IMR-90 (cell line): ENCODE measurements at regions not wholly inside any gene's neighbourhood (a gene's known extent, or its start where the extent isn't known, plus 50 kb on each side); places are given as distances from the start of the nearest gene placed in this dataset.

Source experiments
- ATAC-seq: fragments of 200-7000 bp; cut with Tn5 transposase; 2 replicates; pipeline ENCODE4 v1.9.1; 2020; ENCODE audit warnings: low read depth, mild to moderate bottlenecking, moderate library complexity
- BruUV-seq: library from RNA; stranded (reverse); fragments of 400-500 nt; replicated peaks from 2 replicates; lab custom pipeline; 2021; lab: Mats Ljungman, UMichigan
- CTCF ChIA-PET: fragments of 300-600 bp; formaldehyde crosslinking; extraction: SDS; loops from one replicate; lab custom pipeline; 2021; ENCODE audit warnings: antibody characterized with exemption; lab: Yijun Ruan, JAX
- POLR2A ChIA-PET: fragments of 300-600 bp; sonication (Branson Sonifier 250); formaldehyde crosslinking; loops from one replicate; lab custom pipeline; 2022; ENCODE audit warnings: antibody characterized with exemption; ENCODE audit not compliant: unreplicated experiment; lab: Charles Lee
- DNase-seq: peaks from one replicate; pipeline ENCODE4 v3.0.0; 2013
- H2AFZ ChIP-seq: replicated peaks from 2 replicates; pipeline ENCODE3; 2013; ENCODE audit warnings: low read length, mild to moderate bottlenecking; ENCODE audit not compliant: poor library complexity
- H2AK5ac ChIP-seq: 2 replicates; pipeline ENCODE4 v1.6.1; 2013; ENCODE audit warnings: low read depth, low read length, inconsistent platforms
- H2AK9ac ChIP-seq: replicated peaks from 2 replicates; pipeline ENCODE3; 2013; ENCODE audit warnings: mild to moderate bottlenecking, low read depth, low read length, moderate library complexity; ENCODE audit not compliant: poor library complexity
- H2BK120ac ChIP-seq: 2 replicates; pipeline ENCODE4 v1.6.1; 2013; ENCODE audit warnings: low read depth, low read length, inconsistent platforms
- H2BK15ac ChIP-seq: 3 replicates; pipeline ENCODE4 v1.6.1; 2013; ENCODE audit warnings: low read depth, low read length, inconsistent platforms
- H2BK20ac ChIP-seq: 2 replicates; pipeline ENCODE4 v1.6.1; 2013; ENCODE audit warnings: low read depth, mild to moderate bottlenecking, inconsistent platforms, low read length, moderate library complexity
- H2BK5ac ChIP-seq: 2 replicates; pipeline ENCODE4 v1.6.1; 2013; ENCODE audit warnings: mild to moderate bottlenecking, low read depth, low read length, inconsistent platforms; ENCODE audit not compliant: poor library complexity, severe bottlenecking
- H3K14ac ChIP-seq: replicated peaks from 2 replicates; pipeline ENCODE4 v1.6.1; 2013; ENCODE audit warnings: low read depth, low read length, inconsistent platforms
- H3K18ac ChIP-seq: 2 replicates; pipeline ENCODE4 v1.6.1; 2013; ENCODE audit warnings: low read depth, low read length, control low read depth
- H3K23ac ChIP-seq: 2 replicates; pipeline ENCODE4 v1.6.1; 2013; ENCODE audit warnings: low read depth, low read length, inconsistent platforms
- H3K27ac ChIP-seq: 2 replicates; pipeline ENCODE4 v1.5.1; 2013; ENCODE audit warnings: mild to moderate bottlenecking, control low read depth, low read length; ENCODE audit not compliant: insufficient read depth
- H3K27me3 ChIP-seq: 2 replicates; pipeline ENCODE4 v1.6.1; 2013; ENCODE audit warnings: low read length; ENCODE audit not compliant: control insufficient read depth, insufficient read depth
- H3K36me3 ChIP-seq: 2 replicates; pipeline ENCODE4 v1.6.1; 2013; ENCODE audit warnings: low read length, mixed read lengths; ENCODE audit not compliant: control insufficient read depth, insufficient read depth
- H3K4ac ChIP-seq: 2 replicates; pipeline ENCODE4 v1.6.1; 2013; ENCODE audit warnings: low read depth, low read length, inconsistent platforms
- H3K4me1 ChIP-seq: 2 replicates; pipeline ENCODE4 v1.6.1; 2013; ENCODE audit warnings: low read length, mixed read lengths; ENCODE audit not compliant: control insufficient read depth, insufficient read depth
- H3K4me2 ChIP-seq: 2 replicates; pipeline ENCODE4 v1.6.1; 2013; ENCODE audit warnings: low read depth, mild to moderate bottlenecking, control low read depth, low read length, moderate library complexity
- H3K4me3 ChIP-seq: 2 replicates; pipeline ENCODE4 v1.5.1; 2013; ENCODE audit warnings: low read depth, mild to moderate bottlenecking, control low read depth, low read length, moderate library complexity; ENCODE audit not compliant: insufficient read depth
- H3K56ac ChIP-seq: 2 replicates; pipeline ENCODE4 v1.6.1; 2013; ENCODE audit warnings: low read length, inconsistent platforms; ENCODE audit not compliant: insufficient read depth; ENCODE audit errors: extremely low read depth
- H3K79me1 ChIP-seq, 2 experiments: 2 replicates each; pipeline ENCODE4 v1.6.1; 2013; ENCODE audit warnings: low read length in 2 of 2, inconsistent platforms in 1 of 2, low read depth in 1 of 2
- H3K9ac ChIP-seq: 2 replicates; pipeline ENCODE4 v1.6.1; 2013; ENCODE audit warnings: low read depth, low read length, control low read depth
- H3K9me1 ChIP-seq: 2 replicates; pipeline ENCODE4 v1.6.1; 2013; ENCODE audit warnings: low read length, inconsistent platforms; ENCODE audit not compliant: insufficient read depth
- H3K9me3 ChIP-seq: 2 replicates; pipeline ENCODE4 v1.6.1; 2013; ENCODE audit warnings: low read length; ENCODE audit not compliant: control insufficient read depth, insufficient read depth
- H4K20me1 ChIP-seq: 2 replicates; pipeline ENCODE4 v1.6.1; 2013; ENCODE audit warnings: low read length, inconsistent platforms; ENCODE audit not compliant: insufficient read depth
- H4K5ac ChIP-seq: 2 replicates; pipeline ENCODE4 v1.6.1; 2013; ENCODE audit warnings: mild to moderate bottlenecking, low read depth, low read length, control low read depth
- H4K8ac ChIP-seq, 2 experiments: 2 replicates each; pipeline ENCODE4 v1.6.1; 2013; ENCODE audit warnings: low read depth in 2 of 2, low read length in 2 of 2, control low read depth in 1 of 2, inconsistent platforms in 1 of 2
- H4K91ac ChIP-seq: 2 replicates; pipeline ENCODE4 v1.6.1; 2013; ENCODE audit warnings: low read depth, low read length, inconsistent platforms; ENCODE audit not compliant: insufficient read depth
- BHLHE40 ChIP-seq: fragments of 150-350 bp; IDR thresholded peaks from 2 replicates; pipeline ENCODE4 v1.6.1; 2016; ENCODE audit warnings: mild to moderate bottlenecking, low read depth, low read length
- CEBPB ChIP-seq: IDR thresholded peaks from 2 replicates; pipeline ENCODE4 v1.6.1; 2012; ENCODE audit warnings: low read depth, low read length, improper control_type of control experiment
- CHD1 ChIP-seq: IDR thresholded peaks from 2 replicates; pipeline ENCODE4 v1.6.1; 2012; ENCODE audit warnings: low read depth, low read length, improper control_type of control experiment
- MAFK ChIP-seq: IDR thresholded peaks from 2 replicates; pipeline ENCODE4 v1.6.1; 2012; ENCODE audit warnings: low read depth, low read length, improper control_type of control experiment
- MAZ ChIP-seq: IDR thresholded peaks from 2 replicates; pipeline ENCODE4 v1.6.1; 2012; ENCODE audit warnings: low read depth, mild to moderate bottlenecking, low read length, improper control_type of control experiment, moderate library complexity, borderline replicate concordance
- MXI1 ChIP-seq: IDR thresholded peaks from 2 replicates; pipeline ENCODE4 v1.6.1; 2012; ENCODE audit warnings: low read depth, mild to moderate bottlenecking, low read length, moderate library complexity, borderline replicate concordance
- NFE2L2 ChIP-seq: fragments of 150-350 bp; IDR thresholded peaks from 2 replicates; pipeline ENCODE4 v1.6.1; 2016; ENCODE audit warnings: low read depth, mild to moderate bottlenecking, low read length
- POLR2A ChIP-seq: IDR thresholded peaks from 2 replicates; pipeline ENCODE4 v1.6.1; 2012; ENCODE audit warnings: mild to moderate bottlenecking, low read depth, low read length
- RAD21 ChIP-seq: IDR thresholded peaks from 2 replicates; pipeline ENCODE4 v1.6.1; 2012; ENCODE audit warnings: low read length, improper control_type of control experiment
- RCOR1 ChIP-seq: IDR thresholded peaks from 2 replicates; pipeline ENCODE4 v1.6.1; 2012; ENCODE audit warnings: mild to moderate bottlenecking, low read length, improper control_type of control experiment; ENCODE audit not compliant: insufficient replicate concordance
- RFX5 ChIP-seq: IDR thresholded peaks from 2 replicates; pipeline ENCODE4 v1.8.0; 2012; ENCODE audit warnings: low read depth, mild to moderate bottlenecking, low read length, moderate library complexity
- SMC3 ChIP-seq: fragments of 150-350 bp; IDR thresholded peaks from 2 replicates; pipeline ENCODE4 v1.6.1; 2016; ENCODE audit warnings: low read depth, mild to moderate bottlenecking, antibody characterized with exemption, low read length, moderate library complexity
- WGBS, 2 experiments: methylation state at CpG; one replicate each; pipeline versions ENCODE4 v1.1.5 to v1.1.7; 2013; ENCODE audit warnings: missing lambda C conversion rate in 2 of 2; ENCODE audit not compliant: insufficient read length in 1 of 2; ENCODE audit errors: extremely low coverage in 2 of 2; 5-methylcytosine and 5-hydroxymethylcytosine counted together
- dilution Hi-C: fragments of 300-500 bp; cut with HindIII; formaldehyde crosslinking; loops from one replicate; pipeline ENCODE4 v1.14.3; 2018; ENCODE audit warnings: low sequenced_read_pairs; ENCODE audit not compliant: unreplicated experiment
- in situ Hi-C: fragments of 300-500 bp; cut with MboI; formaldehyde crosslinking; loops from 3 replicates; pipeline ENCODE4 v1.14.3; 2019; ENCODE audit warnings: low sequenced_read_pairs, inconsistent platforms, mixed read lengths
- intact Hi-C: fragments of 100-400 bp; cut with micrococcal nuclease; formaldehyde crosslinking; loops from 2 replicates; pipeline ENCODE4 v1.10.0; 2022
- TF ChIP-seq, protein P1 (sequence below): fragments of 150-350 bp; IDR thresholded peaks from 2 replicates; pipeline ENCODE4 v1.6.1; 2016; ENCODE audit warnings: low read depth, mild to moderate bottlenecking, low read length, moderate library complexity, borderline replicate concordance
- TF ChIP-seq, protein P2 (sequence below): conservative IDR thresholded peaks from 2 replicates; pipeline ENCODE4 v1.5.1; 2012; ENCODE audit warnings: mild to moderate bottlenecking, low read depth, low read length, improper control_type of control experiment
- TF ChIP-seq, protein P3 (sequence below): fragments of 150-350 bp; IDR thresholded peaks from 2 replicates; pipeline ENCODE4 v1.6.1; 2017; ENCODE audit warnings: mild to moderate bottlenecking, antibody characterized with exemption, low read length, low read depth

DNA sequence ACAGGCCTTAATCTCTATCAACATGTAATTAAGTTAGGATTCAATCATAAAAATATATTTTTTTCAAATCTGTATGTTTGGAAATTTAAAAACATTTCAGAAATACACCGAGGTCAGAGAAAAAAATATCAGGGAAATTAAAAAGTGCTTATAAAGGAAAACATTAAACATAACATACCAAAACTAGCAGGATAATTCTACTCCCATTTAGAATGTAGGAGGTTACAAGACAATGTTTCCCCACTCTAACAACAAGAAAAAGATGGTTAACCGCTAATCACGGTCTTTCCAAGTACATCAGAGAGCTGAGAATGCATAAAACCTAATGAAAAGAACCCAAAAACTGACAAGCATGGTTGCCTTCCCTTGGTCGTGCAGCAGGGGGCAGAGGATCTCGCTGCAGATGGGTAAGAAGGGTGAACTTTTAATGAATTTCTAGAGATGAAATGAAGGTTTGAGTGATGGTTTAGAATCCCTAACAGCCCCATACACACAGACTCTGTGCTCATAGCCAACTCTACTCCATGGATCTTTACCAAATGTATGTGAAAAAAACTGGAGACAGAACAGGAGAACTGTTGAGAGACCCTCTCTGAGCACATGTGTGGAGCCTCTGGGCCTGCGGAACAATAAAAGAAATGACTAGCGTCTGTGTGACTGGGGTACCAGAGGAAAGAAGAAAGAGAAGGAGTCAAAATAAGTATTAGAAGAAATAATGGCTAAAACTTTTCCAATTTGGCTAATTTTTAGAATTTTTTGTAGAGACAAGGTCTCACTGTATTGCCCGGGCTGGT lies 51.3 kb upstream of the LSM14A start:
- Histone ChIP-seq H2BK120ac (no peak overlapping the region), H3K56ac (no peak overlapping the region), H2BK20ac (no peak overlapping the region), H3K27ac (no peak overlapping the region), H3K79me1 (no peaks in the 10 kb centered on the region), H2AK9ac (no peak overlapping the region), H3K9me3 (no peaks in the 10 kb centered on the region), H4K8ac (no peak overlapping the region), H2AFZ (no peak overlapping the region), H2AK5ac (no peak overlapping the region), H3K4me2 (no peak overlapping the region), H4K91ac (no peak overlapping the region), H4K5ac (no peak overlapping the region), H3K4ac (no peak overlapping the region), H3K36me3 (no peaks in the 10 kb centered on the region), H2BK5ac (no peak overlapping the region), H3K4me1 (no peaks in the 10 kb centered on the region), H3K9me1 (no peaks in the 10 kb centered on the region), H4K20me1 (no peaks in the 10 kb centered on the region), H2BK15ac (no peak overlapping the region), H3K23ac (no peak overlapping the region), H3K27me3 (peaks cover 17% of the 10 kb centered on the region), H3K9ac (no peak overlapping the region), H3K14ac (no peak overlapping the region), H3K4me3 (no peak overlapping the region), H3K18ac (no peak overlapping the region)
- BruUV-seq, result no TSS peak
- in situ Hi-C loops (no loop called here), intact Hi-C loops (loop anchor here (1.0 to 5.0 kb wide), 2 partner anchors 24 to 226 kb away; no protein-coding TSS in a partner anchor), dilution Hi-C loops (no loop called here)
- ATAC-seq, result peak; percentile 89
- CTCF ChIA-PET, result interaction anchor here (0.6 to 1.0 kb wide), 2 partner anchors 15 to 310 kb away, joined by 3 to 5 read pairs; no protein-coding TSS in a partner anchor
- DNase-seq, result peak; percentile 52
- 92% methylated on average over 2 of the region's 8 CpGs; no CpG with 5 or more reads in 1 of the 2 experiments for WGBS, 2 experiments
- POLR2A ChIA-PET, result no interaction called here
- TF ChIP-seq, protein P1, sequence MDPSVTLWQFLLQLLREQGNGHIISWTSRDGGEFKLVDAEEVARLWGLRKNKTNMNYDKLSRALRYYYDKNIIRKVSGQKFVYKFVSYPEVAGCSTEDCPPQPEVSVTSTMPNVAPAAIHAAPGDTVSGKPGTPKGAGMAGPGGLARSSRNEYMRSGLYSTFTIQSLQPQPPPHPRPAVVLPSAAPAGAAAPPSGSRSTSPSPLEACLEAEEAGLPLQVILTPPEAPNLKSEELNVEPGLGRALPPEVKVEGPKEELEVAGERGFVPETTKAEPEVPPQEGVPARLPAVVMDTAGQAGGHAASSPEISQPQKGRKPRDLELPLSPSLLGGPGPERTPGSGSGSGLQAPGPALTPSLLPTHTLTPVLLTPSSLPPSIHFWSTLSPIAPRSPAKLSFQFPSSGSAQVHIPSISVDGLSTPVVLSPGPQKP, result no peak
- TF ChIP-seq CEBPB, result no peak
- peak; percentile 76 for TF ChIP-seq SMC3
- TF ChIP-seq BHLHE40, result no peak
- no peak for TF ChIP-seq CHD1
- TF ChIP-seq, protein P2, sequence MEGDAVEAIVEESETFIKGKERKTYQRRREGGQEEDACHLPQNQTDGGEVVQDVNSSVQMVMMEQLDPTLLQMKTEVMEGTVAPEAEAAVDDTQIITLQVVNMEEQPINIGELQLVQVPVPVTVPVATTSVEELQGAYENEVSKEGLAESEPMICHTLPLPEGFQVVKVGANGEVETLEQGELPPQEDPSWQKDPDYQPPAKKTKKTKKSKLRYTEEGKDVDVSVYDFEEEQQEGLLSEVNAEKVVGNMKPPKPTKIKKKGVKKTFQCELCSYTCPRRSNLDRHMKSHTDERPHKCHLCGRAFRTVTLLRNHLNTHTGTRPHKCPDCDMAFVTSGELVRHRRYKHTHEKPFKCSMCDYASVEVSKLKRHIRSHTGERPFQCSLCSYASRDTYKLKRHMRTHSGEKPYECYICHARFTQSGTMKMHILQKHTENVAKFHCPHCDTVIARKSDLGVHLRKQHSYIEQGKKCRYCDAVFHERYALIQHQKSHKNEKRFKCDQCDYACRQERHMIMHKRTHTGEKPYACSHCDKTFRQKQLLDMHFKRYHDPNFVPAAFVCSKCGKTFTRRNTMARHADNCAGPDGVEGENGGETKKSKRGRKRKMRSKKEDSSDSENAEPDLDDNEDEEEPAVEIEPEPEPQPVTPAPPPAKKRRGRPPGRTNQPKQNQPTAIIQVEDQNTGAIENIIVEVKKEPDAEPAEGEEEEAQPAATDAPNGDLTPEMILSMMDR, result peak; percentile 76
- TF ChIP-seq RFX5, result no peak
- no peak for TF ChIP-seq NFE2L2
- no peak for TF ChIP-seq RCOR1
- no peak for TF ChIP-seq MXI1
- no peak for TF ChIP-seq POLR2A
- TF ChIP-seq MAFK, result no peak
- TF ChIP-seq RAD21, result peak; percentile 62
- TF ChIP-seq, protein P3, sequence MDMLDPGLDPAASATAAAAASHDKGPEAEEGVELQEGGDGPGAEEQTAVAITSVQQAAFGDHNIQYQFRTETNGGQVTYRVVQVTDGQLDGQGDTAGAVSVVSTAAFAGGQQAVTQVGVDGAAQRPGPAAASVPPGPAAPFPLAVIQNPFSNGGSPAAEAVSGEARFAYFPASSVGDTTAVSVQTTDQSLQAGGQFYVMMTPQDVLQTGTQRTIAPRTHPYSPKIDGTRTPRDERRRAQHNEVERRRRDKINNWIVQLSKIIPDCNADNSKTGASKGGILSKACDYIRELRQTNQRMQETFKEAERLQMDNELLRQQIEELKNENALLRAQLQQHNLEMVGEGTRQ, result no peak
- TF ChIP-seq MAZ, result no peak
